AG04449 (cell line): ENCODE measurements at regions not wholly inside any gene's neighbourhood (a gene's known extent, or its start where the extent isn't known, plus 50 kb on each side); places are given as distances from the start of the nearest gene placed in this dataset.

ENCODE experiments used
- CTCF ChIA-PET: fragments of 350-600 bp; formaldehyde crosslinking; extraction: SDS; loops from one replicate; lab custom pipeline; 2021; ENCODE audit warnings: antibody characterized with exemption; lab: Yijun Ruan, JAX
- POLR2A ChIA-PET: fragments of 400-600, 350-600 bp; formaldehyde crosslinking; extraction: SDS; loops from one replicate; lab custom pipeline; 2020; ENCODE audit warnings: antibody characterized with exemption, inconsistent platforms; lab: Yijun Ruan, JAX
- DNase-seq: peaks from one replicate; pipeline ENCODE4 v3.0.0-alpha.2; 2010; ENCODE audit warnings: low read depth, low spot score
- H3K4me3 ChIP-seq: 2 replicates; pipeline ENCODE4 v1.5.1; 2011; ENCODE audit warnings: low read depth, mild to moderate bottlenecking, control low read depth, low read length
- TF ChIP-seq, protein P1 (sequence below): IDR thresholded peaks from one replicate; pipeline ENCODE4 v1.5.1; 2011; ENCODE audit warnings: mild to moderate bottlenecking, moderate library complexity, low read length, control low read depth, inconsistent platforms; ENCODE audit not compliant: insufficient read depth; ENCODE audit errors: missing control alignments

DNA sequence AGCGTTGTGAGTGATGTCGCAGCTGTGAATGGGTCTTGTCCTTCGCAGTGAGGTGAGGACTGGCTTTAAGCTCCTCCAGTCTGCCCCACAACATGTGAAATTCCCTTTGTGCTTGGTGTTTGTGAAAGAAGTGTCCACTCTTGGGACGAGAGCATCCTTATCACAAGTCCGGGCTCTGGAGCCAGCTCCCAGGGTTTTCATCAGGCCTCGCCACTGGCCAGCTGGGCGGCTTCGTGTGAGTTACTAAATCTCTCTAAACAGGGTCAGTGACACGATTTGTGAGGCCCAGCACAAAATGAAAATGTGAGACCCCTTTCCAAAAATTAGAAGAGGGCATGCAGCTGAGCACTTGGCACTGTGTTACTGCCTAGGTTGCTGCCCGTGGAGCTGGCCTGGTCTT is 115.9 kb downstream of the VAPA start:
- TF ChIP-seq, protein P1, sequence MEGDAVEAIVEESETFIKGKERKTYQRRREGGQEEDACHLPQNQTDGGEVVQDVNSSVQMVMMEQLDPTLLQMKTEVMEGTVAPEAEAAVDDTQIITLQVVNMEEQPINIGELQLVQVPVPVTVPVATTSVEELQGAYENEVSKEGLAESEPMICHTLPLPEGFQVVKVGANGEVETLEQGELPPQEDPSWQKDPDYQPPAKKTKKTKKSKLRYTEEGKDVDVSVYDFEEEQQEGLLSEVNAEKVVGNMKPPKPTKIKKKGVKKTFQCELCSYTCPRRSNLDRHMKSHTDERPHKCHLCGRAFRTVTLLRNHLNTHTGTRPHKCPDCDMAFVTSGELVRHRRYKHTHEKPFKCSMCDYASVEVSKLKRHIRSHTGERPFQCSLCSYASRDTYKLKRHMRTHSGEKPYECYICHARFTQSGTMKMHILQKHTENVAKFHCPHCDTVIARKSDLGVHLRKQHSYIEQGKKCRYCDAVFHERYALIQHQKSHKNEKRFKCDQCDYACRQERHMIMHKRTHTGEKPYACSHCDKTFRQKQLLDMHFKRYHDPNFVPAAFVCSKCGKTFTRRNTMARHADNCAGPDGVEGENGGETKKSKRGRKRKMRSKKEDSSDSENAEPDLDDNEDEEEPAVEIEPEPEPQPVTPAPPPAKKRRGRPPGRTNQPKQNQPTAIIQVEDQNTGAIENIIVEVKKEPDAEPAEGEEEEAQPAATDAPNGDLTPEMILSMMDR, result no peak
- POLR2A ChIA-PET, result no interaction called here
- CTCF ChIA-PET, result interaction anchor here (1.4 kb wide), 1 partner anchor 10 kb away, joined by 3 read pairs; no protein-coding TSS in a partner anchor
- DNase-seq, result no peak
- H3K4me3 ChIP-seq, result no peak overlapping the region

DNA sequence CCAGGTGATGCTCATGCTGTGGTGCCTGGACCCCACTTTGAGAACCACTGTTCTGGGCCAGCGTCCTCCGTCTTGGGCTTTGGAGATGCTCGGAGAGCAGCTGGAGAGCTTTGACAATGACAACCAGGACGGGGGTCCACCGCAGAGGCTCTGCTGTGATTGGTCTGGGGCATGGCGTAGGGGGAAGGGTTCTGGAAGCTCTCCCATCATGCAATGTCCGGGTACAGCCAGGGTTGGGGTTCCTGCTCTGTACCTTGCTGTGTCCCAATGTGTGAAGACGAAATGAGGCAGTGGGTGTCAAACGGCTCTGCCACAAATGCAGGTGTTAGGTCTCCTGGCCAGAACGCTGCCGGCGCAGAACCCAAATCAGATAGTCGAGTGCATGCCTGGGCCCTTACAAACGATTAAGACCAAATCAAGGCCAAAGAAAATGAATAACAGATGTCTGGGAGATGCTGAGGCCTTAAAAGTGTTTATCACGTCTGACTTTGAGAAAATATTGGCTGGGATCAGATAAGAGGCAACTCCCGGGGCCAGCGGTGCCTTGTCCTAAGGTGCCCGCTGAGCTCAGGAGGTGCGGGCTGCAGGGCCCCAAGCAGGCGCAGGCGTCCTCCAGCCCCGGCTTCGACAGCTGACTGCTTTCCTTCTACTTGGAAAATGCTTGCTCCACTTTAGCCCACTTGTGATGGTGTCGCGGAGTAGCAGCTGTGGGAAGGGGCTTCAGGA is 117.2 kb downstream of the VAPA start:
- no peak overlapping the region for H3K4me3 ChIP-seq
- CTCF ChIA-PET, result interaction anchor here (1.4 kb wide), 1 partner anchor 9 kb away, joined by 3 read pairs; no protein-coding TSS in a partner anchor
- POLR2A ChIA-PET, result no interaction called here
- TF ChIP-seq, protein P1, result no peak
- DNase-seq, result no peak

DNA sequence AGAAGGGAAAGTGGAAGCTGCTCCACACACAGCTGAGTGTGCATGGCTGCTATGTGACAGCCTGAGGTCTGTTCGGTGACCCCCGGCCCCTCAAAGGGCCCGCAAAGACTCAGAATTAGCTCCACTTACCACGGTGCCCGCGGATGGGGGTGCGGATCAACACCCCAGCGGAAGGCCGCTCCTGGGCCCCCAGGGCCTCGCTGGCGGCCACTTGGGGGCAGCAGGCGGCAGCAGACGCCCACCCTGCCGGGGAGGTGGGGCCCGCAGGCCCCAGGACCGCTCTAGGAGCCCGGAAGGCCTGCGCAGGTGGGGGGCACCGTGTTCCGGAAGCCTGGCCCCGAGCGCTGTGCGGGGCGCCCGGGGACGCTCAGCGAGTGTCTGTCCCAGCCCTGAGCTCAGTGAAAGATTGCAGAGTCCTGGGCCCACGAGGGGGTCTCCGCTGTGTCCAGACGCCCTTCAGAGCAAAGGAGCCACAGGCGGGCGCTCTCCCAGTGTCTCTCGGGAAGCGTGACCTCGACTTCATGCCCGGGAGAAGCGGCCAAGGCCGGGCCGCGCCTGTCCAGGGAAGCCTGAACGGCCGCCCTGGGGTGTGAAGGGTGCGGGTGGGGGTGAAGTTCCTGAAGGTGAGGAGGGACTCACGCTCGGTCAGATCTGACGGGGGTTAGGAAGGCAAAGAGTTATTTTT is 118.7 kb downstream of the VAPA start:
- POLR2A ChIA-PET, result no interaction called here
- no peak overlapping the region for H3K4me3 ChIP-seq
- CTCF ChIA-PET, result interaction anchor here (0.7 to 1.9 kb wide), 6 partner anchors 11 to 486 kb away, joined by 3 to 8 read pairs (median 4); no protein-coding TSS in a partner anchor
- DNase-seq, result no peak
- TF ChIP-seq, protein P1, result peak; percentile 13

DNA sequence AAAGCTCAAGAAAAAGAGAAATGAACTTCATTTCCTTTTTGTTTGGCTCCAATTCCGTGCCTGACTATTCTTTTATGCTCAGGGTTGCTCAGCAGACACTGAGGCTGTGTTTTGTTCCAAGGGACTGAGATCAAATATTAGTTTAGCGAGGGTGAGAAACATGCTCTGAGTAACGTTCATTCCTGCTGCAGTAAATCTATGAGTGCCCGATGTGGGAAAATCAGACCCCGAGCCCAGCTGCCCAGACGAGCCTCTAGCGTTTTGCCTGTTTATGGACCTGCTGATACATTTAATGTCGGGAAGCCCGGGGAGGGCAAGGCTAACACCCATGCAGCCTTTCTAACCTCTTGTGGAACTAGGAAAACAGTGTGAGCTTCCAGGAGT is 119.2 kb downstream of the VAPA start:
- H3K4me3 ChIP-seq, result no peak overlapping the region
- ChIA-PET CTCF (interaction anchor here (1.0 to 1.9 kb wide), 3 partner anchors 16 to 485 kb away, joined by 3 to 8 read pairs (median 6); no protein-coding TSS in a partner anchor), POLR2A (no interaction called here)
- no peak for DNase-seq
- TF ChIP-seq, protein P1, result no peak

DNA sequence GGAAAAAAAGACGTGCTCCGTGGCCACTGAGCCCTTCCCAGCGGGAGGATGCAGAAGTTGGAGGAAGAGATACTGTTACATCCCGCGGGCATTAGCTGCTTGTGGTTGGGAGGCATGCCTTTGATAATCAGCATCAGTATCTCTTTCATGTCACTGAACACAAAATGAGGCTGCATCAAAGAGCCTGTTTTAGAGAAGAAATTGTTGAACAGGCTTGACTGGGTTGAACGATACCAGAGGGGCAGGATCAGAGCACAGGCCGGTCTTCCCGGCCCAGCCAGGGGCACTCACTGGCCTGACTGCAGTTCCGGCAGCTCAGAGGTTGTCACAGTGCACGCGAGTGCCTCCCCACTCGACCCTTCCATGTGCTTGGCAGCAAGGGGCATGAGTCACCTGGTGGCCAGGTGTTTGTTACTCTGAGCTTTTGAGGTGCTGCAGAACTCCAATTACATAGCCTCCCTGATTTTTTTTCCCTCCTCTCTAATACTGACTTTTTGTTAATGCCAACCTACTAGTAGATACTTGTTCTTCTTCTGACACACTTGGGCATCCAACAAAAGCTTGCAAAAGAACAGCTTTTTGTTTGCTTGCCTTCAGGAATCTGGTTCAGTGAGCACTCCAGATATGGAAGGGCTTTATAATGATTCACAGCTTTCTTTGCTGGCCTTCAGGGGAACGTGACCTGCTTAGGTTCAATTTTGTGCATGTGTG is 121.6 kb downstream of the VAPA start:
- POLR2A ChIA-PET, result no interaction called here
- CTCF ChIA-PET, result interaction anchor here (0.8 to 1.7 kb wide), 5 partner anchors 10 to 484 kb away, joined by 3 to 6 read pairs (median 3); no protein-coding TSS in a partner anchor
- TF ChIP-seq, protein P1, result no peak
- H3K4me3 ChIP-seq, result no peak overlapping the region
- no peak for DNase-seq
